HT-29 (cell line): ENCODE measurements at regions not wholly inside any gene's neighbourhood (a gene's known extent, or its start where the extent isn't known, plus 50 kb on each side); places are given as distances from the start of the nearest gene placed in this dataset.

Experiments used
- DNase-seq: peaks from one replicate; pipeline ENCODE4 v3.0.0-alpha.2; 2015; ENCODE audit warnings: low spot score

DNA sequence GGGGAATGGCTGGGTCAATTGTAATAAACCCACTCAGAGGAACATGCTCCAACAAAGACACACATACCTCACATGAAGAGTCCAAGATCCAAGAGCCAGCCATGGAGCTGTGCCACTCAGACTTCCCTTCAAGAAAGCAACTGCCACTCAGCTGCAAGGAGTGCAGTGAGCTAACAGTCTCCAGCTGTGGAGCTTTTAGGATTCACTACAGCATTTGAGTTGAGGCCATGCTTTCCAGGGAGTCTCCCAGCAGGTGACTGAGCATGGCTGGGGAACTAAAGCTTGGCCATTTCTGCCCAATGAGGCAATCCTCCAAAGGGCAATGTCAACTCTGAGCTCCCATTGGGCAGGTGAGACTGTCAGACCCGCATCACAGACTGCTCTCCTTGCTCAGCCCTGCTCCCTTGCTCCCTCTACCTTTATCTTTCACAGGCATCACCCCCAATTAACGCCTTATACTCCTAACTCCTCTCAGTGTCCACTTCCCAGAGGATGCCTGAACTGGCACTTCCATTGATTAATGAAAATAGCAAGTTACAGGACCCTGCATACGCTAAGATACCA, 165.3 kb upstream of the CTNNB1 start:
- peak; percentile 0 for DNase-seq

DNA sequence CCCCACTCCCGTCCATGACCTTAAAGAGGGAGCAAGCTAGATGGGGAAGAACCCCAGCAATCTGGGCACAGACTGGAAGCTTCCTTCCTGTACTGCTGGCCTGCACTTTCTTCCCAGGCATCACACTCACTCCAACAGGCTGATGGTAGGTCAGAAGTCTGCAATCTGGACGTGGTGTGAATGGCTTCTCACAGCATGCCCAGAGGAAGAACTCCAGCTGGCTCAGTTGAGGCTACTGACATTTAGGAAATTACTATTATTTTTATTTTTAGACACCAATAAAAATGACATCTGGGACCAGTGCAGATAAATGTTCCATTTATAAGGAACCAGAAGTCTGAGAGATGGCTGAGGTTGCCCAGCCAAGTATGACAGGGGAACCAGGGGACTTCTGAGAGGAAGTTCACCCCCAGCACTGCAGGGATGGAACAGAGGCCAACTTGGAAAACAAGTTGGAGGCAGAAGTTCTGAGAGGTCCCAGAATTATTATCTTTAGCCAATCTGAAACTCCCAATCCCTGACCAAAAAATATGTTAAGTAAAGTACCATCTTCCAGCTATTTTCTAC, 163.8 kb upstream of the CTNNB1 start:
- no peak for DNase-seq

DNA sequence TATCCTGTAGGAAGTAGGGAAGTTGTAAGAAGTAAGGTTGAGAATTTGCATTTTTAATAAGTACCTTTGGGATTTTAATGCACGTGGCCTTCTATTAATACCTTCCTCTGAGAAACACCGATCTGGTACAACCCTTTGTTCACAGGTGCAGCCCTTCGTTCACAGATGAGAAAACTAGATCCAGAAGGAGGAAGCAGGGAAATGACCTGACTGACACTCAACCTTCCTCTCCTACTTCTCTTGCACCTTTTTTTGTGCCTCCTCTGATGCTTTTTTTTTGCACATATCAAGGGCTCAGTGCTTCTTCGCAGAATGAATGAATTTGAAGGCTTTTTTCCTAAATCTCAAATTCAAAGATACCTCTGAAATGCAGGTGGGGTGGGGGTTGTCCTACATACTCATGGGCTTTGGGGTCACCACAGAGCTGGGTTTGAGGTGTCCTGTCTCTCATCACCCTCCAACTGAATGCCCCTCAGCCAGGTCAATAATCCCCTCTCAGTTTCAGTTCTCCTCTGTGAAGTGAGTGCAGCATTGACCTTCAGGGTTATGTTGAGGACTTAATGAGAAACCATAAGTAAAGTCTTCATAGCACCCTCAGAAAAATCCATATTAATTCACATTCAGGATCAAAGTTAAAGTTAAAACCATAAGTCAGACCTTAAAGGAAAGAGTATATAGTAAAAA, 161.5 kb upstream of the CTNNB1 start:
- DNase-seq, result no peak

DNA sequence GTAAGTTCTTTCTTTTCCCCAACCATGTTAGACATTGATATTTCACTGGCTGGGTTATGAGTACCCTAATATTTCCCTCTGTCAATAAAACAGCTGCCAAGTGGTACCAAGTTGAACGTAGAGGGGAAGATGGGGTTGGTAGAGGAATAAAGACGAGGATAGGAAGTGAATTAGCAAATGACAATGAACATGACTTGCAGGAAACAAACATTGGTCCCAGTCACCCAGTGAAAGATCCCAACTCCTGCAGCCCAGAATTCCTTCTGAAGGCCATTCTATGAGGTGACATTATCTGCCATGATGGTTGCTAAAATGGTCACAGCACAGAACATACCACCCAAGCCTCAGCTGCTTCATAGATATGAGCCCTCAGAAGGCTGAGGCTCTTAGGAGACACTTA, 159.0 kb upstream of the CTNNB1 start:
- no peak for DNase-seq

DNA sequence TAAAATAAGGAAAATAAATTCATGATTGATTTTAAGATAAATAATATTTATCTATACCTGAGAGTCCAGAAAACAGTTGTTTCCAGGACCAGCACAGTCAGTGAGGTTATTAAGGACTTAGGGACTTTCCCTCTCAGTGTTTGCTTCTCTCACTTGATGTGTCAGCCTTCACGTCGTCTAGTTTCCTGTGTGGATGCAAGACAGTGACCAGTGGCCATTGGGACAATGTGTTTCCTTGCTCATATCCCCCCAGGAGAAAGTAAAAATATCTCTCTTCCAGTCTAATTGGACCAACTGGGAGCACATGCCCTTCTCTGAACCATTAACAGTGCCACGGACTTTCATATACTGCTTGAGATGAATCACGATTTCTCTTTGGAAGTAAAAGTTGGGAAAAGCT, 157.8 kb upstream of the CTNNB1 start:
- no peak for DNase-seq

DNA sequence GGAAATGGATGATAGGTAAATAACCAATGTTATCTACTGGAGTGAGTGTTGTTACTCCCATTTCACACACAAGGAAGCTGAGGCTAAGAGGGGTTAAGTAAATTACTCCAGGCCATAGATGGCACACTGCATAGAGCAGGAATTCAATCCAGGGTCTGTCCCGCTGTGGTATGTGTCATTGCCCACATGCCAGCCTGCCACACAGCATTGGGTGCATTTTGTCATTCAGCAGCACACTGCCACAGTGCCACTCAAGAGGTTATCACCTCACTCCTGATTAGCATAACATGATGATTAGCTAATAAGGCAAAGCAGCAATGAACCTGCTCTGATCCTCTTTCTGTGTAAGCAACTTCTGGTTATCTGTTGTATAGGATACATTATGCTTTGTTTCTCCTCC, 157.4 kb upstream of the CTNNB1 start:
- DNase-seq, result no peak

DNA sequence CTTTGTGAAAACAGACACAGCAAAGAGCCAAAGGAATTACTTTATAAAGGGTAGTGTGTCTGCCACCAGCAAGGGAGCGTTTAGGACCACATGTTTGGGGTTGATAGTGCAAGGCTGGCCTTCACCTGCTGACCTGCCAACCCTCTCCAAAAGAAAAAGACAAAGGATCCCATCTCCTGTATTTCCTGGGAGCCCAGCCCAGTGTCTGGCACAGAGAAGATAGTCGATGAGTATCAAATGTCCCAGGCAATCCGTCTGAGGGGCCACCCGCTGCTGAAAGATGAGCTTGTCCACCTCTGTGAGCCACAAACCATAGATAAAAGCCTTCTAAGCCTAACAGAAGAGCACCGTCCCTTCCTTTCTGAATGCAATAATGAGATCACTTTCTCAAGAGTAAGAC, 154.8 kb upstream of the CTNNB1 start:
- DNase-seq, result no peak

DNA sequence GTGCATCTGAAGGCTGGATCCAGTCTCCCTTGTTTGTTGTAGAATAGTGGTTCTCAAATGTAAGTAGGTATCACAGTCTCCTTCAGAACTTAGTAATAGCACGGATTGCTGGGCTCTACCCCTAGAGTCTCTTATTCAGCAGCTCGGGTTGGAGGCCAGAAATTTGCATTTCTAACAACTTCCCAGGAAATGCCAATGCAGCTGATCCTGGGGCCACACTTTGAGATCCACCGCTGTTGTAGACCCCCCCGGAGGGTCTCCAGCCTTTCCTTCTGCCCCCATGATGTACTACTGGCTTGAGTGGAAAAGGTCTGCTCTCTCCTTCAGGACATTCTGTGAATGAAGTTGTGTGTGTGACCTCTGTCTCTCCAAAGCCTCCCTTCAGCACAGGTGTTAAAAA, 153.8 kb upstream of the CTNNB1 start:
- DNase-seq, result no peak

DNA sequence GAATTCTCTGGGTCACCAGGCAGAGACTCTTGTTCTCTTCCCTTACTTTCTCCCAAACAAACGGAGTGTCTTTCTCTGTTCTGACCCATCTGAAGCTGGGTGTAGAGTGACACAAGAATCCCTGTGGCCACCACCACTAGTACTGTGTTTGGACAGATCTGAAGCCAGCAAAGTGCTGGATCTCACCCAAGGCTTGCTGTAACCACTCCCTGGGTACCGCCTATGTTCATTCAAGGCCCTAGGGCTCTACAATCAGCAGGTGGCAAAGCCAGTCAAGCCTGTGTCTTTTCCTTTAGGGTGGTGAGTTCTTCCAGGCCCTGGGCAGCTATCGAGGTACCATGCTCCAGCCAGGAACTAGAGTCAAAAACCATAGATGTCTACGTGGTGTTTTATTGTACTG, 149.2 kb upstream of the CTNNB1 start:
- no peak for DNase-seq

DNA sequence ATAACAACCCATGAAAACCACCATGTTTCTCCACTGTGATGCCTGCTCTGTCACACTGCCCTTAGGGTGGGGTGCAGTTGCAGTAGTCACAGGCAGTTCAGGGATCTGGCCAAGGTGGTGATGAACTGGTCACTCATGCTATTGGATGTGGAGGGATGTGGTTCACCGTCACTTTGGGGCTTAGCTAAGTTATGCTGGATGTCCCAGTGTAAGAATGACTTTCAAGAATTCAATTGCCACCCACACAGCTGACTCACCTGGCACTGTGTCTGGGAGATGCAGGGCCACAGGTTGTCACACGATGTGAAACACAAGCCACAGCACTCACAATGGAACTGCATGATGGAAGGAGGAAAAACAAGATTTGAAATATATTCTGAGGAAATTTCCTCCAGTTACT, 146.1 kb upstream of the CTNNB1 start:
- no peak for DNase-seq

DNA sequence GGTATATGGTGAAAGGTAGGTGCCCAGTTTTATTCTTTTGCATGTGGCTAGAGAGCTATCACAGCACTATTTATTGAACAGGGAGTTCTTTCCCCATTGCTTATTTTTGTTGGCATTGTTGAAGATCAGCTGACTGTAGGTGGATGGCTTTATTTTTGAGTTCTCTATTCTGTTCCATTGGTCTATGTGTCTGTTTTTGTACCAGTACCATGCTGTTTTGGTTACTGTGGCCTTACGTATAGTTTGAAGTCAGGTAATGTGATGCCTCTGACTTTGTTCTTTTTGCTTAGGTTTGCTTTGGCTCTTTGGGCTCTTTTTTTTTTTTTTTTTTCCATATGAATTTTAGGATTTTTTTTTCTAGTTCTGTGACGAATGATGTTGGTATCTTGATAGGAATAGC, 139.2 kb upstream of the CTNNB1 start:
- no peak for DNase-seq

DNA sequence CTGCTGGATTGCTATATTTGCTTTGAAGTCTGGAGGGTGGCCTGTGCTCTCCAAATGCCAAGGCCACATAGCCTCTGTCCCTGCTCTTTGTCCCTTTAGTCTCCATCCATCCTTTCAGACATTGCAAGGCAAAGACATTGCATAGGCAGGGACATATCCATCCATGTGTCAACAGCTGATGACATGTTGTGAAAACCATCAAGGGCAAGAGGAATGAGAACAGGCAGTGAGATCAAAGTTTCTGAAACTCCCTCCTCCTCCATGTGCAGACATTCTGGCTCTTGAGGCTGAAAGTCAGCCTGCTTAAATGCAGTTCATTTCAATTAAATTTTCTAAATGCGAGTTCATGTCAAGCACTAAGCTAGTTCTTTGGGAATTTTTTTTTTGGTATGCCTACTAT, 135.2 kb upstream of the CTNNB1 start:
- no peak for DNase-seq

DNA sequence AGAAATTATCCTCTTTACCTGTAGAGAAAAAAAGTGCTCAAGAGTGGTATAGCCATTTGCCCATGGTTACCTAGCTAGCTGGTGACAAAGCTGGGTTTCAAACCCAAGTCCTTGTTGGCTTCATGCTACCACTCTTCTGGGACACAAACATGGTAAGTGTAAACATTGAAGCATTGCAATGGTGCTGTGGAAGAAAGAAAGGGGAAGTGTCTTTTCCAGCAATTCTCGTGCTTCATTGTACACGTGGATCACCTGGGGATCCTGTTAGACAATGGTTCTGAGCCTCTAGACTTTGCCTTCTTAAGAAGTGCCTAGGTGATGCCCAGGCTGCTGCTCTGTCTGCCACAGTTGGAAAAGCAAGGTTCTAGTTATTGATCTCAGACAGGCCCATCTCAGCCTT, 134.8 kb upstream of the CTNNB1 start:
- no peak for DNase-seq

DNA sequence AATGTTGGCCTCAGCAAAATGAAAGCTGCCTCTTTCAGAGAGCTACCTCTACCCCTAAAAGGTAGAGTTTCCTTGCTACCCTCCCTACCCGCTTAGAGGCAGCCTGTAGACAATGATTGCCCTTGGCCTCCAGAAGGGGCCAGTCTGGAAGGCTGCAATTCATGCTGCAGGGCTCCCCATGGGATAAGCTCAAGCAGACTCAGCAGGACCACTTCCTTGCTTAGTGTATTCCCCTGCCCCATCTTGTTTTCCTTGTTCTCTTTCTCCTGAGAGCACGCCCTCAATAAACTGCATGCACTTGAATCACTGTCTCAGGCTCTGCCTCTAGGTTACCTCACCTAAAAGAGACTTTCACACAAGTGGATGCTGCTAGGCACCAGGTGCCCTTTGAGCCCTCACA, 134.0 kb upstream of the CTNNB1 start:
- DNase-seq, result no peak

DNA sequence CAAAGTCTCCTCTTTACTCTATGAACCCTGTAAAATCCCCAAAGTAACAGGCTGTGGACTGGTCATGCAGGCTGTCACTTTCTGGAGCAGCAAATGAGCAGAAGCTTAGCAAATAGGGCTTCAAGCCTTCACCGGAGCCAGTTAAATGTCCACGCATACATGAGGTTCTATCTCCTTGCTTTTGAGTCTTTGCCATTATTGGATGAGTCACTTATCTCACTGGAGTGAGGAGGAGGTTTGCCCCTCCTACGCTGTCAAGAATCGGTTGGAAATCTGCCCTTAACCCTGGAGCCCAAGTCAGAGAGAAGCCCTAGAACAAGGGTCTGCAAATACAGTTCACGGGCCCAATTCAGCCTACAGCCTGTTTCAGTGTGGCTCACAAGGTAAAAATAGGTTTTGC, 126.1 kb upstream of the CTNNB1 start:
- no peak for DNase-seq

DNA sequence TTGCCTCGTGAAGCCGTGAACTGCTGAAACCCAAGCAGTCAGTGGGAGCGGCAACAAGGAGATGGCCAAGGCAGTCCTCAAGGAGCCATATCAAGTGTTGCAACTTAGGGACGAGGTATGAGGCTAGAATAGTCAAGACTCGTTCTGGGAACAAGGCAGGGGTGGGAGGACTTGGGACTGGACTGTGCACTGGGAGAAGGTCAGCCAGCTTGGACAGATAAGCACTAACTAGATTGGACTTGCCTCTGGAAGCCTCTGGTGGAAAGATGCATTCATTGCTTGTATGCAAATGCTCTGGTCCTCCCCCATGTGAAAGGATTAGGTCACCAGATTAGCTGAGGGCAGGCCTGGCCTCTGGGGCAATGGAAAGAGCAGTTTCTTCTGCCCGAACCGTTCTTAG, 123.3 kb upstream of the CTNNB1 start:
- no peak for DNase-seq

DNA sequence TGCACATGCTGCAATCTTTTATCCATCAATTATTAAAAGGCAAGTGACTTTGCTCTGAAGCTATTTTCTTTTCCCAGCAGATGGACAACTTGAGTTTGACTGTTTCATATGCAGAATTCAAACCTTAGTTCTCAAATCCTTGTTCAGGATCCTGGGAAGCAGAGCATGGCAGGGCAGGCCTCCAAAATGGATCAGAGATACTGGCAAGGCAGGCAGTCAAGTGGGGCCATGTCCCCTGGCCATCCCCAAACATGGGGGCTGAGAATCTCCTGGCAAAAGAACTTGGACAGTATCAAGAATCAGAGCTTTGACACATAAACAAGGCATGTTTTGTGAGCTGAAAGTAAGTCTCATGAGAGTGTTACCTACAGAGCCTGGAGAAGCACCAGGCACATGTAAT, 122.9 kb upstream of the CTNNB1 start:
- DNase-seq, result no peak

DNA sequence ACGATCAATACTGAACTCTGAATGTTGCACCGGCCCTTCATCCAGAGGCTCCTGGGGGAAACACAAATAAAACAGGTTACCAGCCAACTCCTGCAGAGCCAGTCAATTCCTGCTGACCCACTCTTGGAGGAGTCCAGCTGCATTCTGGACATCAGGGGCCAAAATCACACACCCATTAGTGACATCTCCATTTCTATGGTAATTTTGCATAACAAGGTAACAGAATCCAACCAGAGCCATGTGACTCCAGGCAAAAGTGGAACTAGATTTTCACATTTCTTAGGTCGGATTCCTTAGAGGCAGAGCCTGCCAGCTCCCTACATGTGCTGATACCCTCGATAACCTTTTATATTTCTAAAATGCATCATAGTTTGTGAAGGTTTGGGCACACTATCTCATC, 119.2 kb upstream of the CTNNB1 start:
- no peak for DNase-seq

DNA sequence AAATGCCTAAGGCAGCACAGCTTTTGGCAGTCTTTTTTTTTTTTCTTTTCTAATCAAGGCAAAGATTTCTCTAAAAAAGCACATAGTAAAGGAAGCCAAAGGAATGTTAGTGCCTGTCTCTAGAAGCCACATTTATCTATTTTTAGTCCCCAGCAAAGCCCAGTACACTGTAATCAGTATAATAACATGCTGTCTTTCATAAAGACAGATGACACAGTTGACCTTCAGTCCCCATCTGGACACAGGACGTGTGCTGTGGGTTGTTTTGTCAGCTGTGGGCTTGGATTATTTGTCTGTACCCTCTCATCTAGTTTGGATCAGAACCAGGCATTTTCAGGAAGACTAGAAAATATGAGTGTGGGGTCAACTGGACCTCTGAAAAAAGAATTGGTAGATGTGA, 110.4 kb upstream of the CTNNB1 start:
- no peak for DNase-seq

DNA sequence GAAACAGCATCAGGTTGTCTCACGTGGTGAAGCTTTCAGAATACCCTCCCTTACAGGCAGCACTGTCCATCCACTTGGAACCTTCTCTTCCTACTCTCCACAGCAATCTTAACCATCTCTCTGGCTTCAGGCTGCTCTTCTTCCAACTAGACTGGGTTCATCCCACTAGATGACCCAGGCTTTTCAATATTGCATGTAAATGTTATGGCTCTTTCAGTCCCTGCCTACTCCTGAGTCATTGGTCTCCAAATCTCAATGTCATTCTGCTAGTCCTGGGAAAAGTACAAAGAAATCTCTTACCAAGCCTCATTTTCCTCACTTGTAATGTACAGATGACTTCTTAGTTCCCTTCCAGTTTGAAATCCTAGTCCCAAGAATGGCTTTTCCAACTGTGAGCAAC, 109.7 kb upstream of the CTNNB1 start:
- DNase-seq, result no peak

DNA sequence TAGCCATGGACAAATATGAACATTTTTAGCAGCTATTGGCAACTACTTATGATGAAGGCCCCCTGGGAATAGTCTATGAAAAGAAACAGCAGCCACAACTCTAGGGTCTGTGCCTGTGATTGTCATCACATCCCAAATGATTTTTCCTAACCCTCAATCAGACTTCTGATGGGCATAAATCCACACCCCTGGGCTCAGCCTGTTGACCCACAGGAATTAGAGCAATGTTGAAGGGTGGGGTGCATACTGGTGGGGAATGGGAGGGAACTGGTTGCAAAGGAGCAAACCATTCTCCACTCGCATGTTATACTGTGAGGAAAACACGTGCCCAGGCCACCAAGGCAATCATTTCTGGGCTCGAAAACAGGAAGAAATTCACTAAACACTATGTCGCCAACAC, 106.5 kb upstream of the CTNNB1 start:
- no peak for DNase-seq

DNA sequence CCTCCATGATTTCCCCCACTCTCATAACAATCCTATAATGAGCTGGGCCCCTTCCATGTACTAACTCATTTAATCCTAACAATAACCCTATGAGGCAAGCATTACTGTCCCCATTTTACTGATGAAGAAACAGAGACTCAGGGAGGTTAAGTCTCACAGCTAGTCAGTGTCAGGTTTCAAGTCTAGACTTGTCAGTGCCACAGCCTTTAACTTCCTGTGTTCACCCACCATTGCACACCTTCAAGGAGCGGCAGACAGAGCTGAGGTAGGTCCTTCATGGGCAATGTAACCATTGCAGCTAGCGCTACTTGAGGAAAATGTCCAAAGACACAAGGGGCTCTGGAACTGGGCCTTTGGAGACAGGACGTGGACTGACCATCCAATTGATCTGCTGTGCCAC, 105.8 kb upstream of the CTNNB1 start:
- DNase-seq, result no peak

DNA sequence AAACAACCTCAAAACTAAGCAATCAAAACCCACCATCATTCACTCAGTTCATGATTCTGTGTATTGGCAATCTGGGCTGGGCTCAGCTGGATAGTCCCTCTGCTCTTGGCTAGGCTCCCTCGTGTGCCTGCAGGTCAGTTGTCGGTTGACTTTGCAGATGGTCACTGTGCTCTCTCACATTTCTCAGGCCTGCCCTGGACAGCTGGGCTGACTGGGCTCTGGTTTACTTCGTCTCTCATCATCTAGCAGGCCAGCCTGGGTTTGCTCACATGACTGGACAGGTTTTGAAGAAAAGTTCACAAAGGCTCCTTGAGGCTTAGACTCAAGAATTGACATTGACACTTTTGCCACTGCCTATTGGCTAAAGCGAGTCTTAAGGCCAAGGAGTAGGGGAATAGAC, 105.0 kb upstream of the CTNNB1 start:
- DNase-seq, result no peak

DNA sequence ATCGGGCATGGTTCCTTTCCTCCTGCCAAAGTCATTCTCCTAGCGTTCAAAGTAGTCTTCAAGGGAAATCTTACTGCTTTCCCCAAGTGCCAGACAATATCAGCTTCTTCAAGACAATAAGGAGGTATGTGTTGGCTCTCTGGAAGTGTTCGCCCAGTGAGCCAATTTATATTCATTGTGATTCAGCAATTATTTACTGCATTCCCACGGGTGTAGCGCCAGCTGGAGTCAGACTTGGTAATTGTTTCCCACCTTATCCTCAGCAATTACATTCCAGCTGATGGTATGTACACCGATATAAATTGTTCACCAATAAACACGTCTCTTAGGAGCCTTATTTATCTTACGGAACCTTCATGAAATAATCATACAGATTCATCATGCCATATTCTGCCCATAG, 103.6 kb upstream of the CTNNB1 start:
- no peak for DNase-seq
